Neural crest cell (in vitro differentiated cells): ENCODE measurements at regions not wholly inside any gene's neighbourhood (a gene's known extent, or its start where the extent isn't known, plus 50 kb on each side); places are given as distances from the start of the nearest gene placed in this dataset.
"Not testable (repeated sequence)": the region's sequence is repeated elsewhere in the genome, so short reads cannot be mapped to it uniquely, and the experiment has no call there.

Experiments used
- DNase-seq: peaks from one replicate; pipeline ENCODE4 v3.0.0; 2021; ENCODE audit warnings: low read depth, mixed read lengths, low spot score
- H3K27ac Mint-ChIP-seq: one replicate; pipeline ENCODE4 v1.8.0; 2021; ENCODE audit warnings: mild to moderate bottlenecking, mixed read lengths; ENCODE audit not compliant: unreplicated experiment
- H3K27me3 Mint-ChIP-seq: 2 replicates; pipeline ENCODE4 v1.8.0; 2021; ENCODE audit warnings: low read depth, mild to moderate bottlenecking, mixed read lengths
- H3K36me3 Mint-ChIP-seq: 2 replicates; pipeline ENCODE4 v1.8.0; 2021; ENCODE audit warnings: low read depth, mild to moderate bottlenecking, mixed read lengths
- H3K4me1 Mint-ChIP-seq: 2 replicates; pipeline ENCODE4 v1.8.0; 2021; ENCODE audit warnings: mixed read lengths
- H3K4me3 Mint-ChIP-seq: one replicate; pipeline ENCODE4 v1.8.0; 2021; ENCODE audit warnings: mild to moderate bottlenecking, mixed read lengths
- H3K9me3 Mint-ChIP-seq: 2 replicates; pipeline ENCODE4 v1.8.0; 2021; ENCODE audit warnings: mixed read lengths
- TF ChIP-seq, protein P1 (sequence below): fragments of 200-600 bp; sonication (generic); conservative IDR thresholded peaks from 2 replicates; pipeline ENCODE4 v1.5.0; 2021; ENCODE audit warnings: antibody characterized with exemption, mild to moderate bottlenecking

DNA sequence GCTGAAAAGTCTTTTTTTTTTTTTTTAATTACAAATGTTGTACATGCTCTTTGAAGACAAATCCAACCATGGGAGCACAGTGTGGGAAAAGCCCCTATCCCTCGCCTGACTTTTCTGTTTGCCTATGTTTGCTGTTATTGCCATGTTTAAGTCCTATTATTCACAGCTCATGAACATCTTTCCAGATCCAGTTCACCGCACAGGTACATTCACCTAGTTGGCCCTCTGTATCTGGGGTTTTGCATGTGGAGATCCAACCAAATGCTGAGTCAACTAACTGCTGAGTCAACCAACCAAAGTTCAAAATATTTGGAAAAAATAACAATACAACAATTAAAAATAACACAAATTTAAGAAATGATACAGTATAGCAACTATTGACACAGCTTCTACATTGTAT is 100.1 kb upstream of the CLNK start:
- H3K27ac Mint-ChIP-seq: no peak overlapping the region
- peaks cover 3% of the 10 kb centered on the region for H3K27me3 Mint-ChIP-seq
- H3K4me1 Mint-ChIP-seq: no peaks in the 10 kb centered on the region
- no peak for DNase-seq
- TF ChIP-seq, protein P1, sequence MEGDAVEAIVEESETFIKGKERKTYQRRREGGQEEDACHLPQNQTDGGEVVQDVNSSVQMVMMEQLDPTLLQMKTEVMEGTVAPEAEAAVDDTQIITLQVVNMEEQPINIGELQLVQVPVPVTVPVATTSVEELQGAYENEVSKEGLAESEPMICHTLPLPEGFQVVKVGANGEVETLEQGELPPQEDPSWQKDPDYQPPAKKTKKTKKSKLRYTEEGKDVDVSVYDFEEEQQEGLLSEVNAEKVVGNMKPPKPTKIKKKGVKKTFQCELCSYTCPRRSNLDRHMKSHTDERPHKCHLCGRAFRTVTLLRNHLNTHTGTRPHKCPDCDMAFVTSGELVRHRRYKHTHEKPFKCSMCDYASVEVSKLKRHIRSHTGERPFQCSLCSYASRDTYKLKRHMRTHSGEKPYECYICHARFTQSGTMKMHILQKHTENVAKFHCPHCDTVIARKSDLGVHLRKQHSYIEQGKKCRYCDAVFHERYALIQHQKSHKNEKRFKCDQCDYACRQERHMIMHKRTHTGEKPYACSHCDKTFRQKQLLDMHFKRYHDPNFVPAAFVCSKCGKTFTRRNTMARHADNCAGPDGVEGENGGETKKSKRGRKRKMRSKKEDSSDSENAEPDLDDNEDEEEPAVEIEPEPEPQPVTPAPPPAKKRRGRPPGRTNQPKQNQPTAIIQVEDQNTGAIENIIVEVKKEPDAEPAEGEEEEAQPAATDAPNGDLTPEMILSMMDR: no peak
- no peak overlapping the region for H3K4me3 Mint-ChIP-seq
- peaks cover 6% of the 10 kb centered on the region for H3K9me3 Mint-ChIP-seq
- H3K36me3 Mint-ChIP-seq: peaks cover 3% of the 10 kb centered on the region

DNA sequence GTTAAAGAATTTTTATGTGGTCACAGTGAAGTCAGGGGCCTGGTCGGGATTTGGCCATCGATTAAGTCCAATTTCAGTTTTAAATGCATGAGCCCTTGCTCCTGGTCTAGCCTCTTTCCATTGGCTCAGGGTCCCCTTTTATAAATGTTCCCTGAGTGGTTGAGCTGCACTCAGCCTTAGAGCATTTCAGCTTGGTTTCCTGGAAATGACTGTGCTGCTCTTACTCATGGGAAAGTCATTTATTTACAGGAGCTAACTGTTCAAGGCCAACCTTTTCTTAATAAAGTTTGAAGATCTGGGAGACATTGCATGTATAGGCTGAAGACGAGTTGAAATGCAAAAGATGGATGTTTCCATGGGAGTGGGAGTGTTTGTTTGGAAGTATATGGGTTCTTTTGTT is 98.8 kb upstream of the CLNK start:
- H3K36me3 Mint-ChIP-seq: peaks cover 3% of the 10 kb centered on the region
- H3K4me1 Mint-ChIP-seq: no peaks in the 10 kb centered on the region
- no peak overlapping the region for H3K27ac Mint-ChIP-seq
- H3K9me3 Mint-ChIP-seq: peaks cover 6% of the 10 kb centered on the region
- H3K4me3 Mint-ChIP-seq: no peak overlapping the region
- H3K27me3 Mint-ChIP-seq: peaks cover 3% of the 10 kb centered on the region
- no peak for DNase-seq
- TF ChIP-seq, protein P1: no peak

DNA sequence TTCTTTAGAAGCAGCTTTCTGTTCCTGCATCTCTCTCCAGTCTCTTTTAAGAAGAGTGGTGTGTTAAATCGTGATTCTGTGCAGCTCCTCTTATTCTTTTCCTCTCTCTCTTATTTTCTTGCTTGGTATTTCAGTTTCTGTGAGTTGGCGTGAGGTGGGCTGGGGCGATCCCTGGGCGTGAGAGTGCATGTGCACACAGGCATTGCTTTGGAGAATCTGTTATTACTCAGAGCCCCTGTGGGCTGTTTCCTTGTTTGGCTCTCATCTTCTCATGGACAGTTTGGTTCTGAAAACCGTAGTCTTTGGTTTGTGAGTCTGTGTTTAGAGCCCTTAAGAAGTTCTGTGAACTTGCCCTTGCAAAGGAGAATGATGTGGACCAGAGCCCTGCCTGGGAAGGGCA is 97.2 kb upstream of the CLNK start:
- no peak overlapping the region for H3K27ac Mint-ChIP-seq
- no peak overlapping the region for H3K4me3 Mint-ChIP-seq
- no peaks in the 10 kb centered on the region for H3K4me1 Mint-ChIP-seq
- peaks cover 6% of the 10 kb centered on the region for H3K9me3 Mint-ChIP-seq
- peaks cover 3% of the 10 kb centered on the region for H3K36me3 Mint-ChIP-seq
- TF ChIP-seq, protein P1: no peak
- H3K27me3 Mint-ChIP-seq: peaks cover 3% of the 10 kb centered on the region
- DNase-seq: no peak

DNA sequence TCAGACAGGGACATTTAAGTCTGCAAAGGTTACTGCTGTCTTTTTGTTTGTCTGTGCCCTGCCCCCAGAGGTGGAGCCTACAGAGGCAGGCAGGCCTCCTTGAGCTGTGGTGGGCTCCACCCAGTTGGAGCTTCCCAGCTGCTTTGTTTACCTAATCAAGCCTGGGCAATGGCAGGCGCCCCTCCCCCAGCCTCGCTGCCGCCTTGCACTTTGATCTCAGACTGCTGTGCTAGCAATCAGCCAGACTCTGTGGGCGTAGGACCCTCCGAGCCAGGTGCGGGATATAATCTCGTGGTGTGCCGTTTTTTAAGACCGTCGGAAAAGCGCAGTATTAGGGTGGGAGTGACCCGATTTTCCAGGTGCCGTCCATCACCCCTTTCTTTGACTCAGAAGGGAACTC is 96.2 kb upstream of the CLNK start:
- not testable (repeated sequence) for H3K4me3 Mint-ChIP-seq, H3K4me1 Mint-ChIP-seq, H3K27ac Mint-ChIP-seq, H3K27me3 Mint-ChIP-seq, H3K9me3 Mint-ChIP-seq, DNase-seq, H3K36me3 Mint-ChIP-seq

DNA sequence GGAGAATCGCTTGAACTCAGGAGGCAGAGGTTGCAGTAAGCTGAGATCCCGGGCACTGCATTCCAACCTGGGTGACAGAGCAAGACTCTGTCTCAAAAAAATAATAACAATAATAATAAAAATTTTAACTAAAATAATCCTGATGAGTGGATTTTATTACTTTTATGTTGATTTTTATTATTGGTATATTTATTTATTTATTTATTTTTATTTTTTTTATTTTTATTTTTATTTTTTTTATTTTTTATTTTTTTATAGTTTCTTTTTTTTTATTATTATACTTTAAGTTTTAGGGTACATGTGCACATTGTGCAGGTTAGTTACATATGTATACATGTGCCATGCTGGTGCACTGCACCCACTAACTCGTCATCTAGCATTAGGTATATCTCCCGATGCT is 90.6 kb upstream of the CLNK start:
- not testable (repeated sequence) for H3K27me3 Mint-ChIP-seq, H3K9me3 Mint-ChIP-seq, DNase-seq, H3K36me3 Mint-ChIP-seq, H3K4me1 Mint-ChIP-seq, H3K27ac Mint-ChIP-seq, H3K4me3 Mint-ChIP-seq

DNA sequence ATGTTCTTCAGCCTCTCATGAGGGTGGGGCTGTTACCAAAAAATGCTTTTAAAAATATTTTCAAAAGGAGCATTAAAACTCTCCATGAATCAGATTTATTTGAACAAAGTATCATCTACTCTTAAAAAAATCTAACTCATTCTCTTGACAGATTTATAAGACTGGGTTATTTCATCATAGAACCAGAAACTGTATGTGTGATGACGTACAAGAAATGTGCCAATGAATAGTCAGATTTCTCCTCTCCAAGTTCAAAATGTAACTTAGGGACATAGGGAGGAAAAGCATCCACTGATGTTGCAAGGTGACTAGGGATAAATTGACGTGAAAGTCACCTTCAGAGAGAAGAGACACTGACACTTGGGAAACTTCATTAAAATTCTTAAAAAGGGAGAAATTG is 89.1 kb upstream of the CLNK start:
- Mint-ChIP-seq H3K27me3 (no peaks in the 10 kb centered on the region), H3K27ac (no peak overlapping the region), H3K9me3 (no peaks in the 10 kb centered on the region), H3K4me3 (no peak overlapping the region), H3K4me1 (no peaks in the 10 kb centered on the region), H3K36me3 (no peaks in the 10 kb centered on the region)
- TF ChIP-seq, protein P1: no peak
- no peak for DNase-seq

DNA sequence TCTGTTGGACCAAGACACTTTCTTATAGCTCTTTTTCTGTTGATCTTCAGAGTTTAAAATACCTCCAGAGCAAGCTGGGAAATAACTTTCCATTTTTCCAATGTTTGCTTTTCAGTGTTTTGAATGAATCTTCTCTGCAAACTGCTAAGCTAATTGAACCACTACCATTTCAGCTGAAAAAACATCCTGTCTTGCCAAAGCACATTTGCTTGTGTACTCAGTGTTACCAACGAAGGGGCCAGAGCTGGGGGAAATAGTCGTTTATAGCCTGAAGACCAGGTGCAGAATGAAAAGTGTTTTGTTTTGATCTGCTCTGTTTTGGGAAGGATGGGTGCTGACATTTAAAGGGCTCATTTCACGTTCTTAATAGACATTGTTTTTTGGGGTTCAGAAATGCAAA is 88.4 kb upstream of the CLNK start:
- H3K4me1 Mint-ChIP-seq: no peaks in the 10 kb centered on the region
- no peak for DNase-seq
- no peak overlapping the region for H3K27ac Mint-ChIP-seq
- H3K4me3 Mint-ChIP-seq: no peak overlapping the region
- TF ChIP-seq, protein P1: no peak
- H3K36me3 Mint-ChIP-seq: no peaks in the 10 kb centered on the region
- no peaks in the 10 kb centered on the region for H3K27me3 Mint-ChIP-seq
- H3K9me3 Mint-ChIP-seq: no peaks in the 10 kb centered on the region
